ENCODE measurements at regions not wholly inside any gene's neighbourhood (a gene's known extent, or its start where the extent isn't known, plus 50 kb on each side); places are given as distances from the start of the nearest gene placed in this dataset.

DNA sequence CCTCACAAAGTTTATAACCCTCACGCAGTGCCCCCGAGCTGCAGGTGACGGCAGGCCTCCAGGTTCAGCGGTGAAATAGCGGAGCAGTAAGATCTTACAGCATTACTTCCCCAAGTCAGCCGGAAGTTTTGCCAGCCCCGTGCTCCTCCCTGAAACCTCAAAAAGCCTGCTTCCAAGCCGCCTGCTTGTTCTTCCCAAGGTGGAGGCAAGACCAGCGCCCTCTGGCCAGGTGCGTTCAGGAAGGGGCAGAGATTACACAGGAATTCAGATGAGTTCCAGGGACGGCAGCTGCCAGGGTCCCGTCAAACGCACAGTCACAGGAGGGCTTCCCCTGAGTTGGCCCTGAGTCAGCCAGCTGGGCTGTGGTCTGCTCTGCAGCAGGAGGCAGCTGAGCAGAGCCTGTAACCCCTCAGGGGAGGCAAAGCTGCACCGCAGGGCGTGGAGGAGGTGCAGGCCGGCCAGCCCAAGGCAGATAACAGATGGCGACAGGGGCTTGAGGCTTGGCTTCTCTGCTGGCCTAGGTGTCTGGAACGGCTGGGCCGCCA lies 124.1 kb upstream of the RPS6KA2 start:
- DNase-seq (ENCODE audit: low read depth in 3 of 3) = no peak

GRCh38 chr6:166750108-166750793 lies 123.2 kb upstream of the RPS6KA2 start:
- no peak for DNase-seq (ENCODE audit: low read depth in 3 of 3)

GRCh38 chr6:166749666-166750065 lies 122.6 kb upstream of the RPS6KA2 start:
- no peak for DNase-seq (ENCODE audit: low read depth in 3 of 3)

GRCh38 chr6:166747644-166748595 lies 120.9 kb upstream of the RPS6KA2 start:
- DNase-seq (ENCODE audit: low read depth in 3 of 3) = no peak

GRCh38 chr6:166745801-166746668 lies 119.0 kb upstream of the RPS6KA2 start:
- no peak for DNase-seq (ENCODE audit: low read depth in 3 of 3)

- no peak for DNase-seq (ENCODE audit: low read depth in 3 of 3)
Observed at GRCh38 chr6:166744223-166745134, 117.4 kb upstream of the RPS6KA2 start.

- no peak for DNase-seq (ENCODE audit: low read depth in 3 of 3)
Observed at GRCh38 chr6:166743406-166744222, 116.6 kb upstream of the RPS6KA2 start.

- no peak for DNase-seq (ENCODE audit: low read depth in 3 of 3)
Observed at GRCh38 chr6:166742981-166743380, 115.9 kb upstream of the RPS6KA2 start.

- DNase-seq (ENCODE audit: low read depth in 3 of 3) = no peak
Observed at GRCh38 chr6:166739976-166740318, 112.9 kb upstream of the RPS6KA2 start.

- DNase-seq (ENCODE audit: low read depth in 3 of 3) = no peak
Observed at GRCh38 chr6:166739117-166739975, 112.3 kb upstream of the RPS6KA2 start.

DNA sequence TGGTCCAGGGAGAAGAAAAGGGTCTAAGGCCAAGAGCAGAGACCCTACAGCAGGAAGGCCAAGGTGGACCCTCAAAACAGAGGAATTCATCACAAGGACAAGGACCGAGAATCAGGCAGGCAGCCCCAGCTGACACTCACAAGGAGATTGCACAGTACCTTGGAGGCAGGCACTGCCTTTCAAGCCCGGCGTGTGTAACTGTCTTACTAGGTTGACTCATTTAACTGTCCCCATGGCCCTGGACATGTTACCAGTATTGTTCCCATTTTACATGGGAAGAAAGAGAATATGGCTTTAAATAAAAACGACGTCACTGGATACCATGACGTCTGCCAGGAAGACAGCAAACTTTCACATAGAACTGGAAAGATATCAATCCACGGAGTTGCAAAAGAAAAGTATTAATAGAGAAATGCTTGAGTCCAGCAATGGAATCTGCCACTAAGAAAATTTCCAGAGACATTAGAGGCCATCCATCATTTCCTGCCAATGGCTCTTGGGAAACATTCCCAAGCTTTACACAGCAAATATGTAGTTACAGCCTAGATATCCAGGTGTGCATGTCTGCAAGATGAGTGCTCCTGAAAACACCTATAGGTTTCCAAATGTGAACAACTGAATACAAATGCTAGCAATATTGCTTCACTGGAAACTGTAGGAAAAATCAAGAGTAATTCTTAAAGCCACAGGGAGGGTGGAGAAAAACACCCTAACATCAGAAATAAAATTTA lies 111.5 kb upstream of the RPS6KA2 start:
- no peak for DNase-seq (ENCODE audit: low read depth in 3 of 3)

GRCh38 chr6:166737261-166737660 lies 110.2 kb upstream of the RPS6KA2 start:
- no peak for DNase-seq (ENCODE audit: low read depth in 3 of 3)

GRCh38 chr6:166736634-166737033 lies 109.6 kb upstream of the RPS6KA2 start:
- no peak for DNase-seq (ENCODE audit: low read depth in 3 of 3)

- no peak for DNase-seq (ENCODE audit: low read depth in 3 of 3)
Observed at GRCh38 chr6:166733900-166734299, 106.8 kb upstream of the RPS6KA2 start.

DNA sequence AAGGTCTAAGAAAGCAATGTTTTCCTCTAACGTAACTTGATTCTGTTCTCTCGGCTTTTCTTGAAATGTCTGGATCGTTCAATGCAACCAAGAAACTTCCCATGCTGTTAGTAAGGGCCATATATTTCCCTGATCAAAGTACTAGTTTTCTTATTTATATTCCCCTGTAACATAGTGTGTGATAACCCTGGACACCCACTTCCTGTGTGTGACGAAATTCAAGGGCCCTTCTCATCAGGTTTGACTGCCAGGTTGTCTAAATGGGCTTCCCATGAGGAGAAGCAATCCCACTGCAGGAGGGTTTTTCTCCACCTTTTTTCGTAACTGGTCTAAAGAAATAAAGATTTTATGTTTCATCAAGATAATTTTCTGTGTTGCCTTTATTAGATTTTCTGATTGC lies 102.6 kb upstream of the RPS6KA2 start:
- DNase-seq (ENCODE audit: low read depth in 3 of 3) = no peak

GRCh38 chr6:166728884-166729530 lies 102.0 kb upstream of the RPS6KA2 start:
- DNase-seq (ENCODE audit: low read depth in 3 of 3) = no peak

GRCh38 chr6:166726201-166726600 lies 99.2 kb upstream of the RPS6KA2 start:
- no peak for DNase-seq (ENCODE audit: low read depth in 3 of 3)

DNA sequence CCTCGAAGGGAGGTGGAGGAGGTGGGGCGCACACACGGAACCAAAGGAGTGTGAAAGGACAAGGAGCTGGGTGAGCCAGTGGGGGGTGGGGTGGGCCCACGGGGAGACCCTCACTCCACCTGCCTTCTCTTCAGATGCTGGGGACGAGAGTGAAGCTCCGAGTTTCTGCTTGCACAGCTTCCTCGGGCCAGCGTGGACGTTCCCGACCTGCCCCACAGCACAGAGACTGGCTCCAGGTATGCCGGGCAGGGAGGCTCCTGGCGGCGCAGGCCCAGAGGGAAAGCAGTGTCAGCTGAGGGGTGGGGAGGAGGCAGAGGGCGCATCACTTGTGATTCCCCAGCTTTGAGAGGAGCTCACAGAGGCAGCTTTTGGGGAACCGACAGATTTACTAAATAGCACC lies 98.5 kb upstream of the RPS6KA2 start:
- no peak for DNase-seq (ENCODE audit: low read depth in 3 of 3)

Measured in stimulated activated CD4-positive, alpha-beta T cell treated with anti-CD3 and anti-CD28 coated beads, TNF-alpha, amount 100 ng/mL, for 24 hours (primary cell).